Ishikawa (cell line): ENCODE measurements at regions not wholly inside any gene's neighbourhood (a gene's known extent, or its start where the extent isn't known, plus 50 kb on each side); places are given as distances from the start of the nearest gene placed in this dataset.

Experiments used
- CEBPB ChIP-seq: IDR thresholded peaks from 2 replicates; pipeline ENCODE4 v1.6.1; 2012
- CREB1 ChIP-seq: IDR thresholded peaks from 2 replicates; pipeline ENCODE4 v1.6.1; 2012; ENCODE audit warnings: low read depth
- EGR1 ChIP-seq: IDR thresholded peaks from 2 replicates; pipeline ENCODE4 v1.6.1; 2012
- EP300 ChIP-seq: IDR thresholded peaks from 2 replicates; pipeline ENCODE4 v1.6.1; 2012; ENCODE audit warnings: borderline replicate concordance
- FOXM1 ChIP-seq: IDR thresholded peaks from 2 replicates; pipeline ENCODE4 v1.6.1; 2012; ENCODE audit warnings: low read depth, borderline replicate concordance
- NFIC ChIP-seq: IDR thresholded peaks from 2 replicates; pipeline ENCODE4 v1.6.1; 2012
- RAD21 ChIP-seq: IDR thresholded peaks from 2 replicates; pipeline ENCODE4 v1.6.1; 2012; ENCODE audit warnings: low read depth
- TAF1 ChIP-seq: IDR thresholded peaks from 2 replicates; pipeline ENCODE4 v1.6.1; 2012; ENCODE audit warnings: low read depth, mild to moderate bottlenecking
- TCF12 ChIP-seq: IDR thresholded peaks from 2 replicates; pipeline ENCODE4 v1.6.1; 2012; ENCODE audit warnings: low read depth
- TEAD4 ChIP-seq: IDR thresholded peaks from 2 replicates; pipeline ENCODE4 v1.6.1; 2012
- YY1 ChIP-seq: IDR thresholded peaks from 2 replicates; pipeline ENCODE4 v1.6.1; 2012; ENCODE audit warnings: low read depth
- ZBTB7A ChIP-seq: IDR thresholded peaks from 2 replicates; pipeline ENCODE4 v1.6.1; 2012; ENCODE audit warnings: low read depth
- TF ChIP-seq, protein P1 (sequence below): IDR thresholded peaks from 2 replicates; pipeline ENCODE4 v1.6.1; 2012
- TF ChIP-seq, protein P2 (sequence below): IDR thresholded peaks from 2 replicates; pipeline ENCODE4 v1.6.1; 2012; ENCODE audit warnings: low read depth, mild to moderate bottlenecking
- TF ChIP-seq, protein P3 (sequence below): IDR thresholded peaks from 2 replicates; pipeline ENCODE4 v1.6.1; 2012

DNA sequence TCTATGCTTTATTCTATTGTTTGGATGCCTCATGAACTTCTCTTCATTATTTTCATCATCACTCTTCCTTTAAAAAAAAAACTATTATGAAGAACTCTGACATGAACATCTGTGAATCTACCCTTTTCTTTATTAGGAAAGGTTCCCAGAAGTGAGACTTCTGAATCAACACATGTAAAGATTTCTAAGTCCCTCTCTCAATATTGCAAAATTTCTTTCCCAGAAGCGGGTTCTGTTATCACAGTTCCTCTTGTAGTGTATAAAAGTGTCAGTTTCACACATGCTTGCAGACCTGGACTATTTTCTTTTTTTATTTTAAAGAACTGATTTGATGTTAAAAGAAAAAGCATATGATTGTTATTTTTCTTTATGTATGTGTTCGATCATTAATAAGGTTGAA, 330.8 kb upstream of the KLF3 start:
- TF ChIP-seq NFIC (no peak), TAF1 (no peak), ZBTB7A (no peak)
- TF ChIP-seq, protein P1, sequence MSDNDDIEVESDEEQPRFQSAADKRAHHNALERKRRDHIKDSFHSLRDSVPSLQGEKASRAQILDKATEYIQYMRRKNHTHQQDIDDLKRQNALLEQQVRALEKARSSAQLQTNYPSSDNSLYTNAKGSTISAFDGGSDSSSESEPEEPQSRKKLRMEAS: no peak

GRCh38 chr4:38334791-38335190, 329.2 kb upstream of the KLF3 start:
- no peak for TF ChIP-seq TAF1
- TF ChIP-seq, protein P2, sequence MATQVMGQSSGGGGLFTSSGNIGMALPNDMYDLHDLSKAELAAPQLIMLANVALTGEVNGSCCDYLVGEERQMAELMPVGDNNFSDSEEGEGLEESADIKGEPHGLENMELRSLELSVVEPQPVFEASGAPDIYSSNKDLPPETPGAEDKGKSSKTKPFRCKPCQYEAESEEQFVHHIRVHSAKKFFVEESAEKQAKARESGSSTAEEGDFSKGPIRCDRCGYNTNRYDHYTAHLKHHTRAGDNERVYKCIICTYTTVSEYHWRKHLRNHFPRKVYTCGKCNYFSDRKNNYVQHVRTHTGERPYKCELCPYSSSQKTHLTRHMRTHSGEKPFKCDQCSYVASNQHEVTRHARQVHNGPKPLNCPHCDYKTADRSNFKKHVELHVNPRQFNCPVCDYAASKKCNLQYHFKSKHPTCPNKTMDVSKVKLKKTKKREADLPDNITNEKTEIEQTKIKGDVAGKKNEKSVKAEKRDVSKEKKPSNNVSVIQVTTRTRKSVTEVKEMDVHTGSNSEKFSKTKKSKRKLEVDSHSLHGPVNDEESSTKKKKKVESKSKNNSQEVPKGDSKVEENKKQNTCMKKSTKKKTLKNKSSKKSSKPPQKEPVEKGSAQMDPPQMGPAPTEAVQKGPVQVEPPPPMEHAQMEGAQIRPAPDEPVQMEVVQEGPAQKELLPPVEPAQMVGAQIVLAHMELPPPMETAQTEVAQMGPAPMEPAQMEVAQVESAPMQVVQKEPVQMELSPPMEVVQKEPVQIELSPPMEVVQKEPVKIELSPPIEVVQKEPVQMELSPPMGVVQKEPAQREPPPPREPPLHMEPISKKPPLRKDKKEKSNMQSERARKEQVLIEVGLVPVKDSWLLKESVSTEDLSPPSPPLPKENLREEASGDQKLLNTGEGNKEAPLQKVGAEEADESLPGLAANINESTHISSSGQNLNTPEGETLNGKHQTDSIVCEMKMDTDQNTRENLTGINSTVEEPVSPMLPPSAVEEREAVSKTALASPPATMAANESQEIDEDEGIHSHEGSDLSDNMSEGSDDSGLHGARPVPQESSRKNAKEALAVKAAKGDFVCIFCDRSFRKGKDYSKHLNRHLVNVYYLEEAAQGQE: no peak
- no peak for TF ChIP-seq RAD21
- no peak for TF ChIP-seq TCF12
- TF ChIP-seq NFIC: no peak
- TF ChIP-seq, protein P3, sequence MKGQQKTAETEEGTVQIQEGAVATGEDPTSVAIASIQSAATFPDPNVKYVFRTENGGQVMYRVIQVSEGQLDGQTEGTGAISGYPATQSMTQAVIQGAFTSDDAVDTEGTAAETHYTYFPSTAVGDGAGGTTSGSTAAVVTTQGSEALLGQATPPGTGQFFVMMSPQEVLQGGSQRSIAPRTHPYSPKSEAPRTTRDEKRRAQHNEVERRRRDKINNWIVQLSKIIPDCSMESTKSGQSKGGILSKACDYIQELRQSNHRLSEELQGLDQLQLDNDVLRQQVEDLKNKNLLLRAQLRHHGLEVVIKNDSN: no peak
- no peak for TF ChIP-seq TEAD4
- TF ChIP-seq YY1: no peak
- TF ChIP-seq CREB1: no peak
- no peak for TF ChIP-seq ZBTB7A
- TF ChIP-seq CEBPB: no peak

- TF ChIP-seq TEAD4 (no peak), EP300 (no peak)
Observed at GRCh38 chr4:38343608-38344007, 320.4 kb upstream of the KLF3 start.

DNA sequence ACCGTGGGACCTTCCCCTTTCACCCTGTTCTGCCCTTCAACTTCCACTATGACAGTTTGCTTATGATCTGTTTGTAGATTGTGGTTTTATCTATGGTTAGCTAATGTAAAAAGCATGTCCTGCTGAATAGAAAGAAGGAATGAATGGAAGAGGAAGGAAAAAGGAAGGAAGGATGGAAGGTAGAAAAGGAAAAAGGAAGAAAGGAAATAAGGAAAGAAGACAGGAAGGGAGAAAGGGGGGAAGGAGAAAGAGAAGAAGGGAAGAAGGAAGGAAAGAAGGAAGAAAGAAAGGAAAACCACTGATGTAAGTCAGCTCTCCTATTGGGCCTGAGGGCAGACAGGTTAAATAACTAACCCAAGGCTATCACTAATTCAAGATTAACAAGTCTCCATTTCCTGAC, 319.1 kb upstream of the KLF3 start:
- TF ChIP-seq TAF1: no peak
- no peak for TF ChIP-seq CEBPB
- TF ChIP-seq EP300: no peak
- TF ChIP-seq, protein P1: no peak
- TF ChIP-seq FOXM1: no peak
- TF ChIP-seq TEAD4: no peak
- TF ChIP-seq, protein P2: no peak
- no peak for TF ChIP-seq CREB1
- no peak for TF ChIP-seq TCF12
- TF ChIP-seq NFIC: no peak
- no peak for TF ChIP-seq RAD21
- TF ChIP-seq EGR1: no peak
- TF ChIP-seq ZBTB7A: no peak
- TF ChIP-seq YY1: no peak
- TF ChIP-seq, protein P3: no peak

DNA sequence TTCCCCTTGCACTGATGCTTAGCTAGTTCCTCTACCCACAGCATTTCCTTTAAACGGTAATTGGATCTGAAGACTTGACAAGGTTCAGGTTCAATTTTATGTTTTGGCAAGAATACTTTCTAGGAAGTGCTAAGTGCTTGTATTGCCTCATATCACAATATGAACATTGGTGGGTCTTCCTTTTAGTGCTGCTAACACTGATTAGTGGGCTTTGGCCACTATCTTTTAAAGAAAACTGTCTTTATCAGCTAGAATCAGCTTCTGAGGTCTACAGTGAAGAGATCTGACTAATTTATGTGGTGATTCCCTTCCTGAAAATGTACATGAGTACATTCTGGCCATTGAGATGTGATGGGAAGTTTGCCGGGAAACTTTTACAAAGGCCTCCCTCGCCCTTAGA, 316.7 kb upstream of the KLF3 start:
- no peak for TF ChIP-seq CEBPB
- no peak for TF ChIP-seq TAF1
- TF ChIP-seq FOXM1: no peak
- no peak for TF ChIP-seq RAD21
- TF ChIP-seq, protein P1: no peak
- TF ChIP-seq, protein P3: no peak

- TF ChIP-seq, protein P3: no peak
- TF ChIP-seq RAD21 (no peak), NFIC (no peak), CEBPB (no peak)
Observed at GRCh38 chr4:38354421-38354820, 309.6 kb upstream of the KLF3 start.

- TF ChIP-seq YY1 (no peak), RAD21 (no peak), CEBPB (no peak), TAF1 (no peak), EP300 (no peak), TEAD4 (no peak), TCF12 (no peak), FOXM1 (no peak)
- TF ChIP-seq, protein P2: no peak
Observed at GRCh38 chr4:38354872-38355271, 309.1 kb upstream of the KLF3 start.
